Stimulated activated CD8-positive, alpha-beta memory T cell treated with anti-CD3 and anti-CD28 coated beads, Interleukin-12 subunit alpha, Interleukin-12 subunit beta, amount 100 ng/mL, for 24 hours (primary cell): ENCODE measurements at regions not wholly inside any gene's neighbourhood (a gene's known extent, or its start where the extent isn't known, plus 50 kb on each side); places are given as distances from the start of the nearest gene placed in this dataset.
A peak's percentile ranks its signal among the peaks of the same experiment; 100 is the strongest.

Source experiments
- DNase-seq: peaks from one replicate; pipeline ENCODE4 v3.0.0-alpha.2; 2020; ENCODE audit errors: extremely low read depth

GRCh38 chr4:26020083-26020668 is 106.2 kb downstream of the SMIM20 start:
- DNase-seq: no peak

GRCh38 chr4:26020881-26021280 is 106.9 kb downstream of the SMIM20 start:
- no peak for DNase-seq

DNA sequence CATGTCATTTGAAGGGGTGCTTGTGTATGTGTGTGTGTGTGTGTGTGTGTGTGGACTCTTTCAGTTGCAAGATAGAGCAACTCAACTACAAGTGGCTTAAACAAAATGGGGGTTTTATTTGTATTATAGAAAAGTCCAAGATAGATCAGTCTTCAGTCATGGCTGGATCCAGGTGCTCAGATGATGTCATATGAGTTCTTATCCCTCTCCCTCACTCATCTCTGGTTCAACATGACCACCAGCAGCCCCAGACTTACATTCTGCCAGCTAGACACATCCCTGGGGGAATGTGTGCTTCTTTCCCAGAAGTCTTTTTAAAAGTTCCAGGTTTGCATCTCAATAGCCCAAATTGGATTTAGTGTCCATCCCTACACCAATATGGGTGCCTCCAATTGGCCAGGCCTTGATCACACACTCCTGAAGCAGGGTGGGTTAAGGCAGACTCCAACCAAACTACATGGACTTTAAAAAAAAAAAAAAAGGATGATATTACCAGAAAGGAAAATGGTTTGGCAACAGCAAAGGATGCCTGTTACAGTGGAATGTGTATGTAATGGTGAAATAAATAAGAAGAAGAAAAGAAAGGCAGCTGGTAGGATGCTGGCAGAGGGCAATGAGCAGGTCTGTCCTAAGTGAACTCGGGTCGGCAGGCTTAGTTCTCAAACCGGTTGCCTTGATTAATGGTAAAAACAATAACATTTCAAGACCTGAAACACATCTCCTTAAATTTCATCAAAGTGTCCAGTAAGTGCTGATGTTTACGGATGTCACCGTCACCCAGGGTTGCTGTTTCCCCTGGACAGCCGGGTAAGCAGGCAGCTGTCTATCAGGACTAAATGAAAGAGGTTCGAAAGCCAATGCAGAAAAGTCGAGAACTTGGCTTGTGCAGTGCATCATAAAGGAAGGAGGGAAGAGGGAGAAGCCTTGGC is 107.7 kb downstream of the SMIM20 start:
- DNase-seq: no peak

DNA sequence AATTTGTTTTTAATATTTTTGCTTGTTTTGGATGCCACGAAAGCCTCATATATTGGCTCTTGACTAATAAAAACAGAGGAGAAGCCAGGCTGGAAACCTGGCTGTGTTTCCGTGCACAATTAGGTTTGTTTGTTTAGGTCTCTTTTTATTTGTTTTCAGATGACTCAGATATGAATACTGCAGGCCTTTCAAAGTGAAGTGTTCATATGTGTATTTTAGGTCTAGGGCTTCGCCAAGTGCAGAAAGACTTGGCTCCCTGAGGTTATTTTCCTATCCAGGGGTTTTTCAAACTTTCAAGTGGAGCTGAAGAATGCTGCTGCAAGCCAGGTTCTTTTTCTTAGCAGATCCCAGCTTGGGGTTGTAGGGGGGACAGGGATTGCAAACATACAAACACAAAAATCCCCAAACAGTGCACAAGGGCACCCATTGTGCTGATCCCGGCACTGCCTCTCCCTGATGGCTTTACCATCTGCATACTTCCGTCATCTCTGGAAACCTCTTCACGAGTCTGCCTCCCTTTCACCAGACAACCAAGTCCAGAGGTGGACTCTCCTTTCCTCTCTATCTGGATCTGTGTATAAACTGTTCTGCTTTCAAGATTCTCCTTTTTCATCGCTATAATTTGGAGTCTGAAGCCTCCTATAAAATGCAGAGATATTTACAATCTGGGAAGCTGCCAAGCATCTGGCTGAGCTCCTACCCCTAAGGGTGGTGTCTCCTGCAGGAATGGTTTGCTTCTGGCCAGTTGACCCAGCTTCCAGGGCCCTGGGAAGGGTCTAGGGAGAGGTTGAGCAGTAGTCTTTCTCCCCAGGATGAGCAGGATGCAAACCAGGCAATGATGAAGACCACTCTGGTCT is 108.6 kb downstream of the SMIM20 start:
- no peak for DNase-seq

DNA sequence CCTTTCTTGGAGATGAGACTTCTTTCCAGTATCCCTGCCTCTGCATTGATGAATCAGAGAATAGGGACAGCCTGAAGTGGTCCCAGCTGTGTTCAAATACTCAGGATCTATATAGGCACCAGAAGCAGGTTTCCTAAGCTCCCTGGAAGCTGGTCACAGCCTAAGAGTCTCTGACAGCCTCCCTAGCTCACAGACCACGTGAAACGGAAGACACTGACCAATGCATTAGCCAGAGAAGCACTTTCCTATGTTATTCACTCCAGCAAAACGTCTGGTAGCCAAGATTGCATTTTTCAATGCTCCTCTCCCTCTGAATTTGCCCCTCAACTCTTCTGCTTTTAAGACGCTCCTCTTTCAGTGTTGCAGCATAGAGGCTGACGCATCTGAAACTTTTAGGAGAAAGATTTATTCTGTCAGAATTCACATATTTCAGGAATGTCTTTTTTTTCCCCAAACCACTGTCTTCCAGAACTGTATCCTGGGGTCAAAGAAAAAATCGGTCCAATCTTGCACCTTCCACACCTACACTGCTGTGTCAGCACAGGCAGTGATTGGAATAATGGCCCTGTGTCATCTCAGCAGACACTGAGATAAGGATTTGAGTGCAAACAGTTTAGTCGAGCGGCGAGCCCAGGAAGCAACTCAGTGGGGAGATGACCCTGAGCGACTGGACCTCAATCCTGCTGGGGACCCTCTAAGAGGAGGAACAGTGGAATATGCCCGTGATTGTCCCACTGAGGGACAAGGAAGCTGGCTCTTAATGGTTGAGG is 109.4 kb downstream of the SMIM20 start:
- DNase-seq: no peak

GRCh38 chr4:26024079-26024478 is 110.1 kb downstream of the SMIM20 start:
- DNase-seq: no peak

DNA sequence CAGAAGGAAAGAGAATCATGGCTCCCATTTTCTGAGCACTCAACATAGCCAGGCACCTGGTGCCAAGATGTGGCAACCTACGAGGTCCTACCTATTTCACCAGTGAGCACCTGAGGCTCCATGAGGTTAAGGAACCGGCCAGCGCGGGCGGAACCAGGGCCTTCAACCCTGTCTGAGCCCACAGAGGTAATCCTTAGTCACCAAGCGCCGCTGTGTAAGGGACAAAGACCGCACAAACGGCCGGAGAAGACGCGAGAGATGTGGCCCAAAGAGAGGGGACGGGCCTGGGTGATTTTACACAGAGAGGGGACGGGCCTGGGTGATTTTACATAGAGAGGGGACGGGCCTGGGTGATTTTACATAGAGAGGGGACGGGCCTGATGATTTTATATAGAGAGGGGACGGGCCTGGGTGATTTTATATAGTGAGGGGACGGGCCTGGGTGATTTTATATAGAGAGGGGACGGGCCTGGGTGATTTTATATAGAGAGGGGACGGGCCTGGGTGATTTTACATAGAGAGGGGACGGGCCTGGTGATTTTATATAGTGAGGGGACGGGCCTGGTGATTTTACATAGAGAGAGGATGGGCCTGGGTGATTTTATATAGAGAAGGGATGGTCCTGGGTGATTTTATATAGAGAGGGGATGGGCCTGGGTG is 114.2 kb downstream of the SMIM20 start:
- no peak for DNase-seq

DNA sequence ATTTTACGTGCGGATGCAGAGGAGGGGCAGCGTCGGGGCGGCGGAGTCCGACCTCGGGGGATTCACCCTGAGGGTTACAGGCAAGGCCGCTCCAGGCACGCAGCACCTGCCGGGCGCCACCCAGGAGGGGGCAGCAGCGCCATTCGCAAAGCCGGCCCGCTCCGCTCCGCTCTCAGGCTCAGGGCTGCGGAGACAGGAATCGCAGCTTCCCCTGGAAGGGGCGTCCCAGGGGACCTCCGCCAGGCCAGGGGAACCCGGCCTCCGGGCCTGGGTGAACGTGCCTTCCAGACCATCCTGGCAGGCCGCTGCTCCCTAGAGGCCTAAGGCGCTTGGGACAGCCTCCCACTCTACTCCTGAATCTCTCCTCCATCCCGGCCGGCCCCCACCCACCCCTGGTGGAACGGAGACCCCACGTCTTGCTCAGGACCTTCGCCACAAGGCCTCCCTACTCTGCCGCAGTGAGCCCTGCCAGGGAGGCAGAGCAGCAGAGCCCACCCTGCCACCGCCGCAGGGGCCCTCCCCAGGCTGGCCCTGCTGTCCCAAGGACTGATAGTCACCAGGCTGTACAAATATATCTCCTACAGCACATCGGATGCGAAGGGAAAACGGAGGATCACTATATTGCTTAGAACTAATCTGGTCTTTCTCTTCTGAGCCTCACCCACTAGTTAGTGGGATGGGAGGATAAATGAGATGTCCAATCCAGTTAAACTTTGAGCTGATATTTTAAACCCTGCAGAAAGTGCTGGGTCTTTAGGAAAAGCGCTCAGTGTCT is 115.0 kb downstream of the SMIM20 start:
- DNase-seq: peak; percentile 47

GRCh38 chr4:26029568-26030131 is 115.6 kb downstream of the SMIM20 start:
- no peak for DNase-seq

DNA sequence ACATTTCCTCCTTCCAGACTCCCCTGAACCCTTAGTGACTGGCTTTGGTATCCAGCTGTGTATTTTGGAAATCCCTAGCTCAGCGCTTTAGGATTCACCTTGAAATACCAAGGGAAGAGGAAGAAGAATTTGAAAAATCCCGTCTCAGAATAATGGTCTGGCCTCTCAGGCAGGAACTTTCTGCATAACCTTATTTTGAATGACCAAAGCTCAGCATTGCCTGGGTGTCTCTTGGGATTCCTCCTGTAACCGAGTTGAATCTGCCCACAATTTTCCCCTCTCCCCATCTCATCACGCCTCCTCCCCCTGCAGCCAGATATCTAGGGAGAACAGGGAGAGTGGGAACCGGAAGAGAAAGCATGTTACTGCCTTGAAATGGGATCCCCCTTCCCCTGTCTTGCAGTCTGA is 116.2 kb downstream of the SMIM20 start:
- no peak for DNase-seq

- no peak for DNase-seq
These were observed 116.8 kb downstream of the SMIM20 start for GRCh38 chr4:26030780-26031179.

GRCh38 chr4:26031704-26032103 is 117.7 kb downstream of the SMIM20 start:
- DNase-seq: no peak

DNA sequence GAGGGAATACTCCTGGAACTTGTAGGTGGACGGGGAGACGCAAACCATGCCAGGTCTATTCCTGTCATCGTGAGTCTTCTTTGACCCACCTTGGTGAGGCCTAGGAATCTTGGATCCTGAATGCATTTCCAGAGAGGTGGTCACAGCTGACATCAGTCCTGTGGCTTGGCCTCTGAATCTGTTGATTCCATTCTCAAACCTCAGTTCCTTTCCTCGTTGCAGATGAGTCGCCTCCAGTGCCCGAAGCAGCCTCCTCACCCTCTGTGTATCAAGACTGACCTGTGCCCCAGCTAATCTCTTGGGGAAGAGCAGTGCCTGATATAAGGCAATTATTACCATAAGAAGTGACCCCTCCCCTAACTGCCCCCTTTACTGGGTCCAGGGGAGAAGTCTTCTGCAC is 118.1 kb downstream of the SMIM20 start:
- DNase-seq: no peak

DNA sequence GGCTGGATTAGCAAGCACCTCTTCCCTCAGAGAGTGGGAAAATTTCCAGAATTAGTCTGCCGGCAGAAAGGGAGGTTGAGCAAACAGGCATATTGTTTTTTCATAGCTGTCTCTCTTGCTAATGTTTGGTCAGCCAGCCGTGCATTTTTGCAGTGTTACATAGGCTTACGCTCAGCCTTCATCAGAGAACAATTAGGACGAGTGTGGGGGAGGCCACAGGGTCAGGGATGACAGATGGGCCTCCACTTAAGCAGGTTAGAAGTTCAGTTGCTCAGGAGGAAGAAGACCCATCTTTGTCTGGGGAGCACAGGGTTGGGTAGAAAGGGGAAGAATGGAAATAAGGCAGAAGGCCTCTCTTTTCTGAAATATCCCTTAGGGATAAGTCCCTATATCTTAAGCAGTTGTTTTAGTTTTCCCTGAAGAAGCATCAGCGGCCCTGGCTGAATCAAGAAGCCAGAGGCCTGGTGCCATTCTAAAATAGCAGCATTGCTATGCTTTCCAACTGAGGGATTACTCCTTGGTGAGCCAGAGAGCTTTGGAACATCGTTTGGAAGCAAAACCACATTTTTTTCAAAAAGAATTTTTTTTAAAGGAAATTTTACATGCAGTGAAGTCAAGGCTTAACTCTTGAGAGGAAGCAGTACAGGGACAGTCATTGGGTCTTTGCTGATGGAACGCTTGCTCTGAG is 118.8 kb downstream of the SMIM20 start:
- DNase-seq: no peak

- DNase-seq: no peak
These were observed 119.4 kb downstream of the SMIM20 start for GRCh38 chr4:26033389-26033788.

DNA sequence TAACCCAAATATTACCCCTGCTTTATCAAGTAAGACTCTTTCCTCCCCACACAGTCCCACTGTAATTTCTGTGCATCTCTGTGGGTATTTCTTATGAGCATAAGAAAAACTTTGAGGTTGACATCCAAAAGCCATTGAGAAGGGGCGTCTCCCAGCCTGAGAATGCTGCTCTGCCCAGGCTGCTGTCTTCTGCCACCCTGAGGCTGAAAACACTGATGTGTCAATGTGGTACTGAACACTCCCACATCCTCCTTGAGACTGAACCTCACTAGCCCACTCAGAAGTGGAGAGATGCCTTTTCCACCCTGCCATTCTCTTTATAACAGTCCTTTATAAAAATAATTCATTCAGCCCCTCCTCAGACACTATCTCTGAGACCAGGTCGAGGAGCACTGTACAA is 120.8 kb downstream of the SMIM20 start:
- no peak for DNase-seq

DNA sequence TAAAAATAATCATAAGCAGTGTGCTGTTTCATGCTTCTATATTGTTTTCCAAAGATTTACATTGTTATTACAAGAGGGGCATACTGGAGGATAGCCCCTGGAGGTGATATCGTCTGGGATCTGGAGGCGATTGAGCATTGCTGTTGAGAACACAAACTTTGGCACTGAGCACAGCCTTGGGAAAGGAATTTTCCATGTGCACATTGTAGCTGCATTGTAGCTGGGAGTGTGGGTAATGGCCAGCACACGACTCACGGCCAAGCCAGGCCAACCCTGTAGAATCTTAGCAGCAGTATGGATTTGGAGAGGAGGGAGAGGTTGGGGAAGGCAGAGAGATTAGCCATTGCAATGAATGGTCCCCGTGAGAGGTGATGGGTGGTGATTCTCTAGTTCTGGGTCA is 121.9 kb downstream of the SMIM20 start:
- DNase-seq: no peak

- no peak for DNase-seq
These were observed 125.8 kb downstream of the SMIM20 start for GRCh38 chr4:26039639-26040359.

DNA sequence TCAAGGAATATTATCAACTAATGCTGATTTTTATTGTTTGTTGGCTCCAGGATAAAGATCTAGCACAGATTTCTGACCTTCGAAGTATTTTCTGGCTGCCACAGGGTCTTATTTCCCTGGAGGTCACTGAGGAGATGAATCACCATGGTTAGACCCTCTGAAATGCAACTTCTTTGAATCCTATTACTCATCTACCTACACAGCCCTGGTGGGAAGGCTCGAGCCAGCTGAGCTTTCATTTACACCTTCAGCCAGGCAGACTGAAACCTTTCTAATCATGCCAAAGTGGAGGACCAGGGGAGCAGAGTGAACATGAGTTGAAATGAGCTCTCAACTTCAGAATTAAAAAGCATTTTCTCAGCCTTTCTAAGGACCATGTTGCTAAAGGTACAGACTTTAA is 130.5 kb downstream of the SMIM20 start:
- DNase-seq: no peak
